Esophagus squamous epithelium (tissue), 4 donors: ENCODE measurements at regions not wholly inside any gene's neighbourhood (a gene's known extent, or its start where the extent isn't known, plus 50 kb on each side); places are given as distances from the start of the nearest gene placed in this dataset.

ENCODE experiments used
- POLR2A ChIP-seq, 4 donors: fragments of 450-650 bp; IDR thresholded peaks; one replicate each; pipeline ENCODE4 v1.6.1; 2017; ENCODE audit warnings: antibody characterized with exemption in 4 of 4, mild to moderate bottlenecking in 4 of 4, moderate library complexity in 3 of 4
- TF ChIP-seq, protein P1 (sequence below), 6 experiments: fragments of 450-650 bp in 4 of 6; fragments of 200-600 bp in 2 of 6; sonication (generic) in 2 of 6; IDR thresholded peaks; one replicate each; pipeline ENCODE4 v1.5.1; 2016 to 2019; ENCODE audit warnings: antibody characterized with exemption in 6 of 6, mild to moderate bottlenecking in 4 of 6, moderate library complexity in 4 of 6

DNA sequence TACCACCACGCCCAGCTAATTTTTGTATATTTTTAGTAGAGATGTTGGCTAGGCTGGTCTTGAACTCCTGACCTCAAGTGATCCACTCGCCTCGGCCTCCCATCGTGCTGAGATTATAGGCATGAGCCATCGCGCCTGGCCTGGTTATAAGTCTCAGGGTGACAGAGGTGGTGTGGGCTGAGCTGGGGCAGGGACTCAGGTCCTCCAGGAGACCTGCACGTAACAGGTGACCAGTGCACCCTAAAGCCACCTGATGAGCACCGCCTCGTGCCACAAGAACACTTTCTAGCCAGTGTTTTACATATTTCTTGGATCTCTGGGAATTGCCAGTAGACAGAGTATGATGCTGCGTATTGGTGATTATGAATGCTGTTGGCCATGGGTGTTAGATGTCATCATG lies 136.5 kb upstream of the CPM start:
- TF ChIP-seq, protein P1, sequence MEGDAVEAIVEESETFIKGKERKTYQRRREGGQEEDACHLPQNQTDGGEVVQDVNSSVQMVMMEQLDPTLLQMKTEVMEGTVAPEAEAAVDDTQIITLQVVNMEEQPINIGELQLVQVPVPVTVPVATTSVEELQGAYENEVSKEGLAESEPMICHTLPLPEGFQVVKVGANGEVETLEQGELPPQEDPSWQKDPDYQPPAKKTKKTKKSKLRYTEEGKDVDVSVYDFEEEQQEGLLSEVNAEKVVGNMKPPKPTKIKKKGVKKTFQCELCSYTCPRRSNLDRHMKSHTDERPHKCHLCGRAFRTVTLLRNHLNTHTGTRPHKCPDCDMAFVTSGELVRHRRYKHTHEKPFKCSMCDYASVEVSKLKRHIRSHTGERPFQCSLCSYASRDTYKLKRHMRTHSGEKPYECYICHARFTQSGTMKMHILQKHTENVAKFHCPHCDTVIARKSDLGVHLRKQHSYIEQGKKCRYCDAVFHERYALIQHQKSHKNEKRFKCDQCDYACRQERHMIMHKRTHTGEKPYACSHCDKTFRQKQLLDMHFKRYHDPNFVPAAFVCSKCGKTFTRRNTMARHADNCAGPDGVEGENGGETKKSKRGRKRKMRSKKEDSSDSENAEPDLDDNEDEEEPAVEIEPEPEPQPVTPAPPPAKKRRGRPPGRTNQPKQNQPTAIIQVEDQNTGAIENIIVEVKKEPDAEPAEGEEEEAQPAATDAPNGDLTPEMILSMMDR (IDR thresholded peaks at IDR 0.05) = no peak
- TF ChIP-seq POLR2A (IDR thresholded peaks at IDR 0.05) = no peak
